Cerebellar cortex (tissue), 1 donor: ENCODE measurements at regions not wholly inside any gene's neighbourhood (a gene's known extent, or its start where the extent isn't known, plus 50 kb on each side); places are given as distances from the start of the nearest gene placed in this dataset.
A peak's percentile ranks its signal among the peaks of the same experiment; 100 is the strongest.
"Not testable (repeated sequence)": the region's sequence is repeated elsewhere in the genome, so short reads cannot be mapped to it uniquely, and the experiment has no call there.

ENCODE experiments used
- DNase-seq: peaks from one replicate; pipeline ENCODE4 v3.0.0-alpha.2; 2015; ENCODE audit warnings: low spot score

DNA sequence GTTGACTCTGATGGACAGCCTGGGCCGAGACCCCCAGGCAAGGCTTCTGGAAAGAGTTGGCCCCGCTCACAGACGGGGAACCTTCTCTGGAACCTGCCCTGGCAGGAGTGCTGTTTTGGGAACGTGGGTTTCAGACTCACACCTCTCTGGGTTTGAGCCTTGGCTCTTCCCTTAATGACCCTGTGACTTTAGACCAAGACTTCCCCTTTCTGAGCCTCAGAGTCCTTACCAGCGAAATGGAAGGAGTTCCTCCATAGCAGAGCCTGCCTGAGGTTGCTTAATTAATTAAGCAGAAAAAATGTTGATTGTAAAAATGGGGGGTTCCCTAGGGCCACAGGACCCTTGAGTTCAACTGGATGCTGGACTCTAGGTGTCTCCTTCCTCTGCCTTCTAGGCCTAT is 408.2 kb downstream of the SEC14L1 start:
- DNase-seq, result no peak

GRCh38 chr17:77549726-77550366 is 408.7 kb upstream of the TNRC6C start:
- DNase-seq, result no peak

DNA sequence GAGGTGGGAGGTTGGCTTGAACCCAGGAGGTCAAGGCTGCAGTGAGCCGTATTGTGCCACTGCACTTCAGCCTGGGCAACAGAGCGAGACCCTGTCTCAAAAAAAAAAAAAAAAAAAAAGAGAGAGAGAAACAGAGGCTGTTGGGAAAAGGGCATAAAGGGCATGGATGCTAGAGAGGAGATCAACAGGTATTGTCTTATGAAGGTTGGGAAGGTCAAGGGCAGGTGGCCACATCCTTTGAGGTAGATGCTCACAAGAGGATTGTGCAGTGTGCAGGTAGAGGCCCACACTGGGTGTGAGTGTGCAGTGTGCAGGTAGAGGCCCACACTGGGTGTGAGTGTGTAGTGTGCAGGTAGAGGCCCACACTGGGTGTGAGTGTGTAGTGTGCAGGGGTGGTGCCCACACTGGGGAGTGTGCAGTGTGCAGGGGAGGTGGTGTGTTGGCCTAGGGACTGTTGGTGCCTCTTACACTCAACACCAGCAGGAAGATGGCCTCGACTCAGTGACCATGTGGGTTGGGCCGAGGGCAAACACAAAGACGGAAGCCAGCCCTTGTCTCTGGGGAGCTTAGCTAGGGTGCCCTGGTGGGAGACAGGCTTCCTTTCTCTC is 404.9 kb upstream of the TNRC6C start:
- no peak for DNase-seq

DNA sequence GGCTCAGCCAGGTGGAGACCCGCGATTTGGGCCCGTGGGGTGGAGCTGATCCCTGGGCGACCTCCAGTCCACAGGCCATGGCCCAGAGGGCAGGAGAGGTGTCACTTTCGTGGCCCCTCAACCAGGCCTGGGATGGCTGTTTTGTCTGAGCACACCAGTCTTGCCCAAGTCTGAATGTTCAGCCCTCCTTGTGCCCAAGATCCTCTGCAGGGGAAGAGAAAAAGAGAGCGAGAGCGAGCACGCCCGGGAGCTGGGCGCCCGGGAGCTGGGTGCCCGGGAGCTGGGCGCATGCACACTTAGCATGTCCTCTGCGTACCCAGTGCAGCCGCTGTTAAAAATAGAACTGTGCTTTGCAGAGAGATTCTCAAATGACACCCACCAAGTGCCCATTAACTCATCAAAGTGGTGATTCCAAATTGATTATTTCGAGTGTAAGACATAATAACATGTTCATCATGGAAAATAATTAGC is 403.3 kb upstream of the TNRC6C start:
- no peak for DNase-seq

GRCh38 chr17:77555741-77556291 is 402.7 kb upstream of the TNRC6C start:
- DNase-seq, result peak; percentile 90

DNA sequence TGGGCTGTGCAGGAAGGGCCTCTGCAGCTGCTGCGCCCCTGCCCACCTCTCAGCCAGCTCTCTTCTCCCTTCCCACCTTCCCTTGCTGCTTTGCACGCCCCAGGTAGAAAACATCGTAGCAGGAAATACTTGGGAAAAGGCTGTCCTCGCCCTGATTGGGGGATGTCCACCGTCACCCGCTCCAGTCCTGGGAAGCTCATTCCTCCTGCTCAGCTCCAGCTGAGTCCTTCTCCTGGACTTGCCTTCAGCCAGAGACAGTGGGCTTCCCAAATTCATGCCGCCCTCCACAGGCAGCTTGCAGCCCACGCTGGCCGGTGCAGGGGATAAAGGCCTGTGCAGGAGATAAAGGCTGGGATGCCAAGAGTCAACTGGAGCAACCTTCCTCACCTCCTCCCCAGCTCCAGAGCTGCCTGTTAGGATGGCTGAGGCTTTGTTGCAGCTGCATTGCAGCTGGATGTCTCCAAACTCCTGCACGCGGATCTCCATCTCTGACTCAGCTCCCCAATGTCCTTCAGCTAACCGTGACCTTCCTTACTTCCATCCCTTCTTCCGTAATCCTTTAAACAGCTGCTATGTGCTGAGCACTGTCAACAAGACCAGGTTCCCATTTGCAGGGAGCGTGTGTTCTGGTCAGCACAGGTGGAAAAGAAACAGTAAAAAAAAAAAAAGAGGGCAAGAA is 402.0 kb upstream of the TNRC6C start:
- peak; percentile 30 for DNase-seq

- DNase-seq, result no peak
Measured at GRCh38 chr17:77558846-77559626, 399.5 kb upstream of the TNRC6C start.

GRCh38 chr17:77560381-77560780 is 398.1 kb upstream of the TNRC6C start:
- no peak for DNase-seq

- no peak for DNase-seq
Measured at GRCh38 chr17:77560841-77561240, 397.7 kb upstream of the TNRC6C start.

GRCh38 chr17:77562361-77562760 is 396.1 kb upstream of the TNRC6C start:
- DNase-seq, result not testable (repeated sequence)

DNA sequence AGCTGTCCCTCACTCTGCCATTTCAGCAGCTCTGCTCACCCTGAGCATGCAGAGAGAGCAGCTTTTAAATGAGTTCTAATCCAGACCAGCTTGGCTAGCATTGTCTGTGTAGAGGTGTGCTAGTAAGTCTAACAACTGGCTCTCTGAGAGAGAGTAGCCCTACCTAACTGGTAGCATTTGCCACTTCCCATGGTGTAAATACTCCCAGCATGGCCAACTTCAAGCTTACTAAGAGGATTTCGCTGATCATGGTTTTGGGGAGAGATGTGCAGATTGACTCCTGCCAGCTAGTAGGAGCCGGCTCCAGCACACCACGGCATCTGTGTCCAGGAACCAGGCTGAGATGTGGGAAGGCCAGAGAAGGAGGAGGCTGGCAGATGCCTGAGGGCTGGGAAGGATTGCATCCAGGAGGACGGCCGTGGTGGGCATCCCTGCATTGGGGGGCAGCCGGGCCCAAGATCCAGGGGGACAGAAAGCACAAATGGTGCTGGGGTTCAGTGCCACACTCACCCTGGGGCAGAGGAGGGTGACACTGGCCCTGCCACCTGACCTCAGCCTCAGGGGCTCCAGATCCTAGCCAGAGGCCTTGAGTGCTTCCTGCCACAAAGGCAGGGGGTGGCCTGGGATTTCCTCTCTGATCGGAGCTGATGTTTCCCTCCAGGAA is 394.9 kb upstream of the TNRC6C start:
- no peak for DNase-seq

- no peak for DNase-seq
Measured at GRCh38 chr17:77564278-77564920, 394.1 kb upstream of the TNRC6C start.

GRCh38 chr17:77565166-77565565 is 393.3 kb upstream of the TNRC6C start:
- no peak for DNase-seq

DNA sequence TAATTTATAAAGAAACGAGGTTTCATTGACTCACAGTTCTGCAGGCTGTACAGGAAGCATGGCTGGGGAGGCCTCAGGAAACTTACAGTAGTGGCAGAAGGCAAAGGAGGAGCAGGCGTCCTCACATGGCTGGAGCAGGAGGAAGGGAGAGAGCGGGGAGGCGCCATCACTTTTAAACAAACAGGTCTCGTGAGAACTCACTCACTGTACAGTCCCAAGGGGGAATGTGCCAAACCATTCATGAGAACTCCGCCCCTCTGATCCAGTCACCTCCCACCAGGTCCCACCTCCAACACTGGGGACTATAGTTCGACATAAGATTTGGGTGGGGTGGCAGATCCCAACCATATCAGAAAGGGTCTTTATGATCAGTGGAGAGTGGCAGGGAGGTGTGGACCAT is 392.4 kb upstream of the TNRC6C start:
- DNase-seq, result no peak

DNA sequence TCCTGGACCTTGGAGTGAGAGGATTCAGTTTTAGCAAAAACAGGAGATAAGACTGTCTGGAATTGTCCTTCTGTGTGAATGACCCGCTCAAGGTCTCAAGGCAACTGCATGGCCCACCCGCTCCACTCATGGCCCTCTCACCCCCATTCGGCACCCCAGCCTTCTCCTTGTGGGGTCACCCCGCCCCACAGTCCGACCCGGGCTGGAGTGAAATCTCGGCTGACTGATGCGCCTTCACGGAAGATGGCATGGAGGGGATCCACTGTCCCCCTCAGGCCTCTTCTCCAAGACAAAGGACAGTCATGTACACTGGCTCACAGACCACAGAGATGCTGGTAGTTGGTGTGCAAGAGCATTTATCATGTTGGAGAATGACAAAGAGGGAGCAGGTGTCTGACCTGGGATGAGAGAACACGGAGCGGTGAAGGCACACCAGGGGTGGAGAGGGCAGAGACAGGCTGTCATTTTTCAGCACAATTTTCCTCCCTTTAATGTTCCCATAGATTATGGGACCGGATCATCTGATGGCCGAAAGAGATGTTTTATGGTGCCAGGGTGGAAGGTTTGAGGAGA is 391.9 kb upstream of the TNRC6C start:
- DNase-seq, result no peak

- no peak for DNase-seq
Measured at GRCh38 chr17:77568540-77568939, 390.0 kb upstream of the TNRC6C start.

DNA sequence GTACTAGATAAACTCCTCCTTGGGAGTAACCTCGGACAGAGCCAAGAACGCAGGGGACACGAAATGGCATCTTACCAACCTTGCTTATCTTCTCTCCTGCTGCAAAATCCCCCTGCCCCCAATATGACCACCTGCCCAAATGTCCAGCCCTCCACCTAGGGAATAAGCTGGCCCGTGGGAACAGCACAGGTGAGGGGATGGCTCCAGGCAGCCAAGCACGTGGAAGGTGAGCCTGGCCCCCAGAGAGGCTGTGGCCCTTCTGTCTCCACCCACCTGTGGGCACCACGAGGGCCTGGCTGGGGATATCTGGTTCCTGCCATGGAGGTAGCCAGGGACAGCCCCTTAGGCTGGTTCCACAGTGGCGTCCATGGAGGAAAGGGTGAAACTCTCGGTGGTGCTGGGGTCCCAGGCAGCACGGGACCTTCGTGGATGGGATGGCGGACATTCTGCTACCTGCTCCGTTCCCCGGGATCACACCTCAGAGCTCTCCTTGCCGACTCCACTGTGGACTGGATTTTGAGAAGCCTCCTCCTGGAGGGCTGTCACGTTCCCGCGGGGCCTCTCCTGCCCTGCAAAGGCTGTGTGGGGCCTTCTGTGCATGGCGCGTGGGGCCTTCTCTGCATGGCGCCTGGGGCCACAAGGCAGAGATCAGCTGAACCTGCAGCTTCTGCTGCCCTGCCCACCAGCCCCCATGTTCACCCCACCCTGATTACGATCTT is 388.5 kb upstream of the TNRC6C start:
- DNase-seq, result no peak

DNA sequence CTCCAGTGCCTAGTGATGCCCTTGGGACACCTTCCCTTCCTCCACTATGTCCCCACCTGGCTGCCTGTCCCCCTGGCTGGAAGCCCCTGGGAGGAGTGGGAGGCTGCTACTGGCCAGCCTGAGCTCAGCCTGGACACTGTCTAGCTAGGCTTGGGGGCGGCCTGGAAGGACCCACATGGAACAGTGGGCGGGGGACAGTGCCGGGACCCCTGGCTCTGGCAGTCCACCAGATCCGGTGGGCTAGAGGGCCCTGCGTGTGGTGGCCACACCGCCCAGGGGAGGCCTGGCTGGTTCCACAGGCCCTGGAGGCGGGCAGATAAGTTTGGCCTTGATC is 388.0 kb upstream of the TNRC6C start:
- no peak for DNase-seq

GRCh38 chr17:77571155-77571981 is 387.1 kb upstream of the TNRC6C start:
- peak; percentile 86 for DNase-seq
